ENCODE measurements at regions not wholly inside any gene's neighbourhood (a gene's known extent, or its start where the extent isn't known, plus 50 kb on each side); places are given as distances from the start of the nearest gene placed in this dataset.

DNA sequence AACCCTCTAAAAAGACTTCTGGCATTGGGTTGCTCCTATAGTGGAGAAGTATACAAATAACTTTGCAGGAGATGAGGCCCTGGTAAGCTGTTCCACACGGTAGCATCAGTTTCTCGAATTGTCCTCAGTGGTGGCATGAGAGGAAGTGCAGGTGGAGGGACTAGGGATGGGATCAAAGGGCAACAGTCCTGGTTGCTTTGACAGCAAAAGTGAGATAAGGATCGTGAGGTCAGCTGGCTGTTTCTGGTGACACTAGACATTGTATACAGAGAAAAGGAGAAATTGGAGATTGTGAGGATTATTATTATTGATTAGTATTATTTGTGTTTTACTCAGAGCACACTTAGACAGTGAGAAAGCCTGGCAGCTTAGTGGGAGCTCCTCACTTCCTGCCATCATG, 61.3 kb upstream of the EXOC2 start:
- 0 out of 2 replicates have a peak, but pooled peaks cover 4% of the 10 kb centered on the region for H3K36me3 ChIP-seq
- no peak overlapping the region for H3K27ac ChIP-seq

DNA sequence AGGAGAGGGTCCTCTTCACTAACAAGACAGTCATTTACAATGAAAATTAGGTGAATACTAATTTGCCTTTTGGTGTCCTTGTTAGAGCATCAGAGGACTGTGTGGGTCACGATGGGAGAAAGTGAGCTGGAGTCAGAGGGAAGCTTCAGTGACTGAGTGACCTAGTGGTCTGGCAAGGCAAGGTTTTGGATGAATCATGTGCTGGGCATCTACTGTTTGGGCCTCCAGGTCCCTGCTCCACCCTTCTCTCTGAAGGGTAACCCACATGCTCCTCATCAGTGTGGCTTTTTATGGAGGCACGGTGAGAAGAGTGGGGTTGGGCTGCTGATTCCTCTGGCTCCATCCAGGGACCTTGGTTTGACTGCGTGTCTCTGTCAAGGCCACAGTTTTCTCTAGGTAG, 60.5 kb upstream of the EXOC2 start:
- H3K9me3 ChIP-seq (replicated peaks) = no peaks in the 10 kb centered on the region
- H3K27me3 ChIP-seq (replicated peaks) = no peaks in the 10 kb centered on the region
- no peak for DNase-seq (ENCODE audit: low read depth in 1 of 2, low spot score in 2 of 2)
- H3K4me1 ChIP-seq (replicated peaks) = peaks cover 5% of the 10 kb centered on the region; the same call in 1 of the 2 replicates
- H3K27ac ChIP-seq = no peak overlapping the region
- 0 out of 2 replicates have a peak, but pooled peaks cover 4% of the 10 kb centered on the region for H3K36me3 ChIP-seq
- H3K4me3 ChIP-seq = no peak overlapping the region

More for the DNA sequence above, 61.3 kb upstream of the EXOC2 start:
- Histone ChIP-seq H3K4me3 (no peak overlapping the region), H3K9me3 (replicated peaks) (no peaks in the 10 kb centered on the region), H3K27me3 (replicated peaks) (no peaks in the 10 kb centered on the region), H3K4me1 (replicated peaks) (peaks cover 5% of the 10 kb centered on the region; the same call in 1 of the 2 replicates)
- DNase-seq (ENCODE audit: low read depth in 1 of 2, low spot score in 2 of 2) = no peak

DNA sequence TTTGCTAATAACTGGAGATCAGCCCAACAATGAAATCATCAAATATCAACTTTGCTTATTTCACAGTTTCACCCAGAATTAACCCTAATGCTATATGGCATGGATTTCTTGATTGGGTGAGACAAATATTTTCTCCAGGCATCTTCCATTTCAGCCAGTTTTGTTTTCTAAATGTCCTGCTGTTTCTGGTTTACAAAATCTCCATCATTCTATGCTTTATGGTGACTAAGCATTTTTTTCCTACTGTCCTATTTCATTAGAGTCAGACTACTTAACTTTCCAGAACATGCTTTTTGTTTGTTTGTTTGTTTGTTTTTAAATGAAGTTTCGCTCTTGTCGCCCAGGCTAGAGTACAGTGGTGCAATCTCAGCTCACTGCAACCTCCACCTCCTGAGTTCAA, 59.5 kb upstream of the EXOC2 start:
- H3K27me3 ChIP-seq (replicated peaks) = no peaks in the 10 kb centered on the region
- 0 out of 2 replicates have a peak, but pooled peaks cover 4% of the 10 kb centered on the region for H3K36me3 ChIP-seq
- no peak overlapping the region for H3K27ac ChIP-seq
- DNase-seq (ENCODE audit: low read depth in 1 of 2, low spot score in 2 of 2) = no peak
- no peak overlapping the region for H3K4me3 ChIP-seq
- H3K4me1 ChIP-seq (replicated peaks) = peaks cover 13% of the 10 kb centered on the region
- H3K9me3 ChIP-seq (replicated peaks) = no peaks in the 10 kb centered on the region

GRCh38 chr6:751765-752164, 58.8 kb upstream of the EXOC2 start:
- Histone ChIP-seq H3K27me3 (replicated peaks) (no peaks in the 10 kb centered on the region), H3K27ac (no peak overlapping the region), H3K36me3 (no peaks in the 10 kb centered on the region), H3K4me3 (no peak overlapping the region), H3K9me3 (replicated peaks) (no peaks in the 10 kb centered on the region), H3K4me1 (replicated peaks) (peaks cover 16% of the 10 kb centered on the region)
- no peak for DNase-seq (ENCODE audit: low read depth in 1 of 2, low spot score in 2 of 2)

- Histone ChIP-seq H3K27me3 (replicated peaks) (no peaks in the 10 kb centered on the region), H3K4me3 (no peak overlapping the region), H3K4me1 (replicated peaks) (peaks cover 10% of the 10 kb centered on the region; the same call in 1 of the 2 replicates), H3K36me3 (no peaks in the 10 kb centered on the region), H3K9me3 (replicated peaks) (no peaks in the 10 kb centered on the region), H3K27ac (no peak overlapping the region)
- peak in 1 of 2 experiments; percentile 33 for DNase-seq (ENCODE audit: low read depth in 1 of 2, low spot score in 2 of 2)
These were observed 55.0 kb upstream of the EXOC2 start for GRCh38 chr6:747921-748320.

- Histone ChIP-seq H3K9me3 (replicated peaks) (no peaks in the 10 kb centered on the region), H3K4me3 (no peak overlapping the region), H3K27ac (no peak overlapping the region), H3K36me3 (no peaks in the 10 kb centered on the region), H3K4me1 (replicated peaks) (peaks cover 10% of the 10 kb centered on the region; the same call in 1 of the 2 replicates), H3K27me3 (replicated peaks) (no peaks in the 10 kb centered on the region)
- no peak for DNase-seq (ENCODE audit: low read depth in 1 of 2, low spot score in 2 of 2)
These were observed 54.1 kb upstream of the EXOC2 start for GRCh38 chr6:747028-747427.

DNA sequence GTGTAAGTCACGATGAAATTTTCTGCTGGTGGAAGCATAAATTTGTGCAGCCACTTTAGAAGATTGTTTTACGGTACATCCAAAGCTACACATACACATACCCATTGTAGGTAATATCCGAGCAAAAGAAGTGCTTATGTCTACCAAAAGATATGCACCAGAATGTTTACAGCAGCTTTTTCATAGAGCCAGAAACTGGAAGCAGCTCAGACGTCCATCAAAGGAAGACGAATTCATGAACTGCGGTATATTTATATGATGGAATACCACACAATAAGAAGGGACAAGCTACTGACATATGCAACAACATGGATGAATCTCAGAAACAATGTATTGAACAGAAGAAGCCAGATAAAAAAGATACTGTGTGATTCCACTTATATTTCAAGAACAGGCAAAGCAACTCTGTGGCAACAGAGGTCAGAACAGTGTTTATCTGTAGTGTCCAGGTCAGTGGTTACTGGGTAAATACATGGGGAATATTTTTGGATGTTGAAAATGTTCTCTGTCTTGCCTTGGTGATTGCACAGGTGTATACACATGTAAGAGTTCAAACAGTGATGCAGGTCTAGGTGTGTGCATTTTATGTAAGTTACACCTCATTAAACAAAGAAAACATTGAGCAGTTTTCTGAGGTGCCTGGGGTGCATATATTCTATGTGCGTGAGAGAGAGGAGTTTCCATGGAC, 51.9 kb upstream of the EXOC2 start:
- Histone ChIP-seq H3K4me3 (no peak overlapping the region), H3K4me1 (replicated peaks) (peaks cover 10% of the 10 kb centered on the region; the same call in 1 of the 2 replicates), H3K36me3 (no peaks in the 10 kb centered on the region), H3K9me3 (replicated peaks) (no peaks in the 10 kb centered on the region), H3K27me3 (replicated peaks) (no peaks in the 10 kb centered on the region), H3K27ac (no peak overlapping the region)
- DNase-seq (ENCODE audit: low read depth in 1 of 2, low spot score in 2 of 2) = no peak

GRCh38 chr6:743320-744096, 50.6 kb upstream of the EXOC2 start:
- Histone ChIP-seq H3K4me3 (no peak overlapping the region), H3K36me3 (no peaks in the 10 kb centered on the region), H3K4me1 (replicated peaks) (peaks cover 10% of the 10 kb centered on the region; the same call in 1 of the 2 replicates), H3K27me3 (replicated peaks) (no peaks in the 10 kb centered on the region), H3K27ac (no peak overlapping the region), H3K9me3 (replicated peaks) (no peaks in the 10 kb centered on the region)
- DNase-seq (ENCODE audit: low read depth in 1 of 2, low spot score in 2 of 2) = no peak

Measured in SJSA1 (cell line).